ENCODE measurements at regions not wholly inside any gene's neighbourhood (a gene's known extent, or its start where the extent isn't known, plus 50 kb on each side); places are given as distances from the start of the nearest gene placed in this dataset.
"Not testable (repeated sequence)": the region's sequence is repeated elsewhere in the genome, so short reads cannot be mapped to it uniquely, and the experiment has no call there.

DNA sequence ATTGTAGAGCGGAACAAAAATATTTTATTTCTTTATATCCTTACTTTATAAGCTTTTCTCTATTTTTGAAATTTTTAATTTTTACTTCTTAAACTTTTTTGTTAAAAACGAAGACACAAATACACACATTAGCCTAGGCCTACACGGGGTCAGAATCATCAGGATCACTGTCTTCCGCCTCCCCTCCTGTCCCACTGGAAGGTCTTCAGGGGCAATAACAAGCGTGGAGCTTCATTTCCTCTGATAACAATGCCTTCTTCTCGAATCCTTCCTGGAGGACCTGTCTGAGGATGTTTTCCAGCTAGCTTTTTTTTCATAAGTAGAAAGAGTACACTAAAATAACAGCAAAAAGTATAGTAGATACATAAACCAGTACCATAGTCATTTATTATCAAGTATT lies 77.7 kb upstream of the DGKG start:
- H3K27me3 ChIP-seq (ENCODE audit: control insufficient read depth, insufficient read depth, low read length, poor library complexity, severe bottlenecking) = no peaks in the 10 kb centered on the region
- H3K4me1 ChIP-seq (ENCODE audit: control insufficient read depth, insufficient read depth, low read length) = no peaks in the 10 kb centered on the region
- 92 to 94% methylated on average over 4 to 6 of the region's 6 CpGs for WGBS, 2 experiments
- no peak overlapping the region for H3K4me3 ChIP-seq (ENCODE audit: insufficient read depth, low read depth, low read length)
- no peaks in the 10 kb centered on the region for H3K36me3 ChIP-seq (ENCODE audit: control insufficient read depth, insufficient read depth, low read length)
- no peak overlapping the region for H3K27ac ChIP-seq (ENCODE audit: insufficient read depth, low read depth, low read length, poor library complexity, severe bottlenecking)
- H3K9me3 ChIP-seq (ENCODE audit: control insufficient read depth, low read length) = no peaks in the 10 kb centered on the region

DNA sequence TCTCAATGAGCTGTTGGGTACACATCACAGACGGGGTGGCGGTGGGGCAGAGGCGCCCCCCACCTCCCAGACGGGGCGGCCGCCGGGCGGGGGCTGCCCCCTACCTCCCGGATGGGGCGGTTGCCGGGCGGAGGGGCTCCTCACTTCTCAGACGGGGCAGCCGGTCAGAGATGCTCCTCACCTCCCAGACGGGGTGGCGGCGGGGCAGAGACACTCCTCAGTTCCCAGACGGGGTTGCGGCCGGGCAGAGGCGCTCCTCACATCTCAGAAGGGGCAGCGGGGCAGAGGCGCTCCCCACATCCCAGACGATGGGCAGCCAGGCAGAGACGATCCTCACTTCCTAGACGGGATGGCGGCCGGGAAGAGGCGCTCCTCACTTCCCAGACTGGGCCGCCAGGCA lies 73.3 kb upstream of the DGKG start:
- not testable (repeated sequence) for H3K27ac ChIP-seq (ENCODE audit: insufficient read depth, low read depth, low read length, poor library complexity, severe bottlenecking); H3K4me3 ChIP-seq (ENCODE audit: insufficient read depth, low read depth, low read length)
- WGBS, 2 experiments = 93 to 94% methylated on average over 30 of the region's 30 CpGs

DNA sequence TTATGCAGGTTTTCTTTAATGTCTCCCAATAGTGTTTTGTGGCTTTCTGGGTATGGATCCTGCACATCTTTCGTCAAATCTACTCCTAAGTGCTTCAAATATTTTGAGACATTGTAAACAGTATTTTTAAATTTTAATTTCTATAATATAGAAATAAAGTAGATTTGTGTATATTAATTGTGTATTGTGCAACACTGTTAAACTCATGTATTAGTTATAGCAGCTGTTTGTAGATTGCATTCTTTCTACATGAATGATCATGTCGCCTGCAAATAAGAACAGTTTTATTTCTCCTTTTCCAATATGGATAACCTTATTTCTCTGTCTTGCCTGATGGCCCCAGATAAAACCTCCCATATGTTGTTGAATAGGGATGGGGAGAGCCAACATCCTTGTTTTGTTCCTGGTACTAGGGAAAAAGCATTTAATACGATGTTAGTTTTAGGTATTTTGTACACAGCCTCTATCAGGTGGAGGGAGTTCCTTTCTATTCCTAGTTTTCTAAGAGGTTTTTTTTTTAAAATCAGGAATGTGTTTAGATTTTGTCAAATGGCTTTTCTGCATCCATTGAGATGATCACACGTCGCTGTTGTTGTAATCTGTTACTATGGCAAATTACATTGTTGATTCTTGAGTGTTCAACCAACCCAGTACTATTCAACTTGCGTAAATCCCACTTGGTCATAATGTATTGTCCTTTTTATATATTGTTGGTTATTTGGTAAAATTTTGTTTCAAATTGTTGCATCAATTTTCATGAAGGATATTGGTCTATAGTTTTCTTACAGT lies 71.1 kb upstream of the DGKG start:
- Histone ChIP-seq H3K27me3 (ENCODE audit: control insufficient read depth, insufficient read depth, low read length, poor library complexity, severe bottlenecking) (no peaks in the 10 kb centered on the region), H3K36me3 (ENCODE audit: control insufficient read depth, insufficient read depth, low read length) (no peaks in the 10 kb centered on the region), H3K4me3 (ENCODE audit: insufficient read depth, low read depth, low read length) (no peak overlapping the region), H3K27ac (ENCODE audit: insufficient read depth, low read depth, low read length, poor library complexity, severe bottlenecking) (no peak overlapping the region), H3K4me1 (ENCODE audit: control insufficient read depth, insufficient read depth, low read length) (no peaks in the 10 kb centered on the region), H3K9me3 (ENCODE audit: control insufficient read depth, low read length) (no peaks in the 10 kb centered on the region)
- 94 to 98% methylated on average over 3 to 5 of the region's 6 CpGs for whole genome bisulfite sequencing, 2 experiments

More for the DNA sequence above, 73.3 kb upstream of the DGKG start:
- H3K9me3 ChIP-seq (ENCODE audit: control insufficient read depth, low read length); H3K4me1 ChIP-seq (ENCODE audit: control insufficient read depth, insufficient read depth, low read length); H3K27me3 ChIP-seq (ENCODE audit: control insufficient read depth, insufficient read depth, low read length, poor library complexity, severe bottlenecking); H3K36me3 ChIP-seq (ENCODE audit: control insufficient read depth, insufficient read depth, low read length): not testable (repeated sequence)

DNA sequence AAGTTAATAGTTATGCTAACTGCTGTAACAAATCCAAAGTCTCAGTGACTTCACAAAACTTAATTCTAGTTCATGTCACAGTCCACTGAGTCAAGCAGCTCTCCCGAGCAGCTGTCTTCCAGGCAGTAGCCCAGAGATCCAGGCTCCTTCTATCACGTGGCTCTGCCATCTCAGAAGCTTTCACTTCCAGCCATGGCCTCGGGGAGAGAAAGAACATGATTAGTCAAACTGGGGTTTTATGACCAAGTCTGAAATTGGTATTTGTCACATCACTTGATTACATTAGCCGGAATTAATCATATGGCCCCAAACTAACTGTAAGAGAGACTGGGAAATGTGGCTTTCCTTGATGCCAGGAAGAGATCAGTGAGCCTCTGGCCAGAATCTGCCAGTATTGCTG lies 70.2 kb upstream of the DGKG start:
- Histone ChIP-seq H3K9me3 (ENCODE audit: control insufficient read depth, low read length) (no peaks in the 10 kb centered on the region), H3K36me3 (ENCODE audit: control insufficient read depth, insufficient read depth, low read length) (no peaks in the 10 kb centered on the region), H3K27me3 (ENCODE audit: control insufficient read depth, insufficient read depth, low read length, poor library complexity, severe bottlenecking) (no peaks in the 10 kb centered on the region), H3K4me1 (ENCODE audit: control insufficient read depth, insufficient read depth, low read length) (no peaks in the 10 kb centered on the region), H3K4me3 (ENCODE audit: insufficient read depth, low read depth, low read length) (no peak overlapping the region), H3K27ac (ENCODE audit: insufficient read depth, low read depth, low read length, poor library complexity, severe bottlenecking) (no peak overlapping the region)
- 88% methylated on average over 4 of the region's 4 CpGs for WGBS, 2 experiments

DNA sequence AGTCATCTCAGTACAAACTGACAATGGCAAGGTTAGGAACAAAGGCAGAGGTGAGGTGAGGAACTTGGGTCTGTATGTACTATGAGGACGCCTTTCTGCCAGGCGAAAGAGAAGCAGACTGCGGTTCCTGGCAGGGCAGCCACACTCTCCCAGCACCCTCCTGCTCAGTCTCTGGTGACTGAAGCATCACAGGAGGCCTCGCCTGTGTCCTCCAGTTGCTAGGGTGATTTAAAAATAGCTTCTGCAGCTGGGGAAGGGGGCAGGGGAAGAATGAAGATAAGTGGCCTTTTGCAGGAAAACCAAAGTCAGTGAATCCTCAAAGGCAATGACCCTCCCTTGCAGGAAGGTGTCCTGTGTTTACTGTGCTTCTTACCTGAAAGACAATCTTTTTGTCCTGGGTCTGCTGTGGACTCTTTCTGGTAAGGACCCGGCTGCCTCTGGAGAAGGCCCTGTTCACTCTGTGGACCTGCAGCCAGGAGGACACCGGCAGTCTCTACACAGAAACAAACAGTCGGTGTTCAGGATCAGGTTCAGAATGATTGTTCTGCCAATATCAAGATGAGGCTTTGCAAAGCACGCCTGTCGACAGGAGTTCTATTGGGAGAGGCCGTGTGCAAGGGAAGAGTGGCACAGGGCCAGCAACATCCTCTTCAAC lies 65.7 kb upstream of the DGKG start:
- 93% methylated on average over 10 of the region's 10 CpGs for WGBS, 2 experiments
- no peaks in the 10 kb centered on the region for H3K9me3 ChIP-seq (ENCODE audit: control insufficient read depth, low read length)
- peaks cover 2% of the 10 kb centered on the region for H3K4me1 ChIP-seq (ENCODE audit: control insufficient read depth, insufficient read depth, low read length)
- no peaks in the 10 kb centered on the region for H3K27me3 ChIP-seq (ENCODE audit: control insufficient read depth, insufficient read depth, low read length, poor library complexity, severe bottlenecking)
- H3K4me3 ChIP-seq (ENCODE audit: insufficient read depth, low read depth, low read length) = no peak overlapping the region
- H3K36me3 ChIP-seq (ENCODE audit: control insufficient read depth, insufficient read depth, low read length) = no peaks in the 10 kb centered on the region
- H3K27ac ChIP-seq (ENCODE audit: insufficient read depth, low read depth, low read length, poor library complexity, severe bottlenecking) = no peak overlapping the region

DNA sequence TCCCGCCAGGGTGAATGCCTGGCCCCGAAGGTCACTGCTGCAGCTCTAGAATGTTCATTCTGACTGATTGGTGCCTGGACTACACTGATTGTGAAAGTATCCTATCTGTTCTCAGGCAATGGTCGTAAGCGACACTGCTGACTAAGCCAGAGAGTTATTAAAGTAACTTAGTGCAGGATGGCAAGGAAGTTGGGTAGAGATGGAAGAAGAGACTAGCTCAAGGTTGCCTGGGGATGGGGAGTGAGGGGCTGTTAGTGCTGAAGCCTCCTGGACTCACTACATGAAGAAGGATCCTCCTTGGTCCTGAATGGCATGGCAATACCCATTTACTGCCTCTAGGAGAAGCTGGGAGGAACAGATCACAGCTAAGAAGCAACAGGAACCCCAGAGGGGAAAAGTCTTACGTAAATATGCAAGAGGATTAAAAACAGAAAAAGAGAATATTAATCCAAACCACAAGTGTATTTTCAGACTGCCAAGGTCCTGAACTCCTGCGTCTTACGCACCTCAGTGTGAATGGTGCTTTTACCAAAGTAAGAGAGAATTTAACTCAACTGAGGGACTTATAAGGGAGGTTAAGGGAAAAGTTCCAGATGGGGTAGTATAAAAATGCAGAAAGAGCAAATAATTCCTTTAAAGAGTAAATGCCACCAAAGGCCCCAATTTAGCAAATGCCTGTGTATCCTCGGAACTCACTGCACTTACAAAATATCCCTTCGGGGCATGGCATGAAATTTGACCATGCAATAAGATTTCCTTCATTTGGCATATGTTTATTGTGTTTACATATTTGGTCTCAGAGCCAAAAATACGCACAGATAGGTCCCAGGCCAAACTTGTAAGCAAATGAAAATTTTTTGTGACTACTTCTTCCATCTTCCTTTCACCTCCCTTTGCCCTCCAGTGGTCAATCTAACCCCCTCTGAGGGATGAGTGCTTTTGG lies 64.0 kb upstream of the DGKG start:
- Histone ChIP-seq H3K9me3 (ENCODE audit: control insufficient read depth, low read length) (no peaks in the 10 kb centered on the region), H3K4me1 (ENCODE audit: control insufficient read depth, insufficient read depth, low read length) (peaks cover 2% of the 10 kb centered on the region), H3K4me3 (ENCODE audit: insufficient read depth, low read depth, low read length) (no peak overlapping the region), H3K27me3 (ENCODE audit: control insufficient read depth, insufficient read depth, low read length, poor library complexity, severe bottlenecking) (no peaks in the 10 kb centered on the region), H3K36me3 (ENCODE audit: control insufficient read depth, insufficient read depth, low read length) (no peaks in the 10 kb centered on the region), H3K27ac (ENCODE audit: insufficient read depth, low read depth, low read length, poor library complexity, severe bottlenecking) (no peak overlapping the region)
- WGBS, 2 experiments = 93 to 94% methylated on average over 9 to 10 of the region's 10 CpGs

DNA sequence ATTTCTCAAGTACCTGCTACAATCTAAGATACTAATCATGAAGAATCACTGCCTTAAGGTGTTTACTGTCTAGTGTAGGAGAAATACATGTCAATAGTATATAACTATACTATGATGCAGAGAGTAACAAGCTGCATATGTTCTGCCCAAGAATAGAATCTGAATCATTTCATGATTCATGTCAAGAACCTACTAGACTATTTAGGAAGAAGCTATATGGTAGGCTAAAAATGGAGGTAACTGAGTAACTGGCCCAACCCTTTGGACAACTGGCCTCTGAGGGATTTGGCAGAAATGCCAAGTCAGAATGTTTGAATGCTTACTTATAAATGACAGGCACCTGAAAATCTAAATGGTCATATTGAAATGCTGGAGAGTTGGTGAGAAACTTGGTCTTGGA lies 59.9 kb upstream of the DGKG start:
- no peak overlapping the region for H3K4me3 ChIP-seq (ENCODE audit: insufficient read depth, low read depth, low read length)
- H3K27ac ChIP-seq (ENCODE audit: insufficient read depth, low read depth, low read length, poor library complexity, severe bottlenecking) = no peak overlapping the region
- no peaks in the 10 kb centered on the region for H3K27me3 ChIP-seq (ENCODE audit: control insufficient read depth, insufficient read depth, low read length, poor library complexity, severe bottlenecking)
- H3K4me1 ChIP-seq (ENCODE audit: control insufficient read depth, insufficient read depth, low read length) = peaks cover 2% of the 10 kb centered on the region
- H3K9me3 ChIP-seq (ENCODE audit: control insufficient read depth, low read length) = no peaks in the 10 kb centered on the region
- no peaks in the 10 kb centered on the region for H3K36me3 ChIP-seq (ENCODE audit: control insufficient read depth, insufficient read depth, low read length)

DNA sequence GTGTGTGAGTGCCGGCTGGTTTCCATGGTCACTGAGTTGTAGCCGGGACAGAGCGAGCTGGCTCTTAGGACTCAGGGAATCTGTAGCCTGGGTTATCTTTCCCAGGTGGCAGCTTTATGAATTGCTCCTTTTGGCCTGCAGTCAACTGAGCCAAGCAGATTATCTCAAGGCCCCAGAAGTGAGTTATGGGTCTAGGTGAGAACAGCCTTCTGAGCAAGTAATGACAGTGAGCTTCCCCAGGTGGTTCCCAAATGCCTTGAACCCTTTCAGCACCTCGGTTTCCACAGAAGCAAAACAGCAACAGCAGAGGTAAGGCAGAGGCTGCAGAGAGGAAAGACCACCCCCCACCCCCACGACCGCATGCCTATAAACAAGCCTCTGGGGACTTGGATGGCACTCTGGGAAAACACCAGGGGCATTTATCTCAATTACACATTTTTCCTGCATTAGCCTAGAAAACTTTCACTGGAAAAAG lies 56.7 kb upstream of the DGKG start:
- H3K9me3 ChIP-seq (ENCODE audit: control insufficient read depth, low read length) = no peaks in the 10 kb centered on the region
- H3K27me3 ChIP-seq (ENCODE audit: control insufficient read depth, insufficient read depth, low read length, poor library complexity, severe bottlenecking) = peaks cover 13% of the 10 kb centered on the region
- H3K4me3 ChIP-seq (ENCODE audit: insufficient read depth, low read depth, low read length) = no peak overlapping the region
- 83 to 86% methylated on average over 6 of the region's 6 CpGs for WGBS, 2 experiments
- H3K27ac ChIP-seq (ENCODE audit: insufficient read depth, low read depth, low read length, poor library complexity, severe bottlenecking) = no peak overlapping the region
- H3K4me1 ChIP-seq (ENCODE audit: control insufficient read depth, insufficient read depth, low read length) = peaks cover 2% of the 10 kb centered on the region
- H3K36me3 ChIP-seq (ENCODE audit: control insufficient read depth, insufficient read depth, low read length) = no peaks in the 10 kb centered on the region

DNA sequence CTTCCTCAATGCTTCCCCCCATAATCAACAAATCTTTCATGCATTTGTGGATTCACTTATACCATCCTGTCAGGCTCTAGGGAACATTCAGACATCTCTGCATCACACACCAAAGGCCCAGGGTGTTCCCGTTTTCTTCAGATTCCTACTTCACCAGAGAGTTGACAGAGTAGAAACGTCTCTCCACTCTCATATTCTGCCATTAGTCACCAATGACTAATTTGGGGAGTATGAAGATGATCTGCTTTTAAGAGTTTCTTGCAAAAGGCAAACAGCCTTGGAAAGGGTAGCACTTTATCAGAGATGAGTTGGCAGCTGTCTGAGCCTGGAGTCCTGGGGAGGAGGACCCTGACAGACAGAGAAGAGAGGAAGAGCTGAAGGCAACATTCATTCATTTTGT lies 55.8 kb upstream of the DGKG start:
- H3K27me3 ChIP-seq (ENCODE audit: control insufficient read depth, insufficient read depth, low read length, poor library complexity, severe bottlenecking) = peaks cover 13% of the 10 kb centered on the region
- H3K9me3 ChIP-seq (ENCODE audit: control insufficient read depth, low read length) = no peaks in the 10 kb centered on the region
- no peaks in the 10 kb centered on the region for H3K4me1 ChIP-seq (ENCODE audit: control insufficient read depth, insufficient read depth, low read length)
- 90 to 92% methylated on average over 1 to 2 of the region's 2 CpGs for WGBS, 2 experiments
- no peak overlapping the region for H3K4me3 ChIP-seq (ENCODE audit: insufficient read depth, low read depth, low read length)
- no peaks in the 10 kb centered on the region for H3K36me3 ChIP-seq (ENCODE audit: control insufficient read depth, insufficient read depth, low read length)
- H3K27ac ChIP-seq (ENCODE audit: insufficient read depth, low read depth, low read length, poor library complexity, severe bottlenecking) = no peak overlapping the region
